GM12878 (cell line): ENCODE measurements at regions not wholly inside any gene's neighbourhood (a gene's known extent, or its start where the extent isn't known, plus 50 kb on each side); places are given as distances from the start of the nearest gene placed in this dataset.
A peak's percentile ranks its signal among the peaks of the same experiment; 100 is the strongest.

ENCODE experiments used
- ATF7 ChIP-seq: fragments of 450-650 bp; IDR thresholded peaks from 2 replicates; pipeline ENCODE4 v1.6.1; 2016; ENCODE audit warnings: low read depth, mild to moderate bottlenecking
- BMI1 ChIP-seq: fragments of 450-650 bp; IDR thresholded peaks from 2 replicates; pipeline ENCODE4 v1.6.1; 2016; ENCODE audit warnings: mild to moderate bottlenecking, moderate library complexity, borderline replicate concordance
- CBX3 ChIP-seq: fragments of 200-600 bp; sonication (generic); IDR thresholded peaks from 2 replicates; pipeline ENCODE4 v1.6.1; 2016; ENCODE audit warnings: low read depth, borderline replicate concordance
- CHD2 ChIP-seq: IDR thresholded peaks from 2 replicates; pipeline ENCODE4 v1.6.1; 2011; ENCODE audit warnings: low read depth, low read length, improper control_type of control experiment, borderline replicate concordance
- E4F1 ChIP-seq: fragments of 450-650 bp; IDR thresholded peaks from 2 replicates; pipeline ENCODE4 v1.6.1; 2018; ENCODE audit warnings: borderline replicate concordance, mild to moderate bottlenecking; ENCODE audit not compliant: partially characterized antibody
- EZH2 ChIP-seq: IDR thresholded peaks from 2 replicates; pipeline ENCODE4 v1.6.1; 2012; ENCODE audit warnings: low read depth, mild to moderate bottlenecking, control low read depth, inconsistent platforms, low read length, borderline replicate concordance; ENCODE audit not compliant: control insufficient read depth
- HCFC1 ChIP-seq: fragments of 150-350 bp; IDR thresholded peaks from 2 replicates; pipeline ENCODE4 v1.6.1; 2014; ENCODE audit warnings: low read length
- IRF4 ChIP-seq: IDR thresholded peaks from 2 replicates; pipeline ENCODE4 v1.6.1; 2011; ENCODE audit warnings: low read depth, low read length
- KAT2A ChIP-seq: conservative IDR thresholded peaks from 2 replicates; pipeline ENCODE4 v1.6.1; 2011; ENCODE audit warnings: low read depth, low read length; ENCODE audit not compliant: control insufficient read depth
- MEF2A ChIP-seq: IDR thresholded peaks from 2 replicates; pipeline ENCODE4 v1.6.1; 2011; ENCODE audit warnings: low read depth, mild to moderate bottlenecking, low read length, moderate library complexity; ENCODE audit not compliant: insufficient read depth
- MTA2 ChIP-seq: fragments of 450-650 bp; IDR thresholded peaks from 2 replicates; pipeline ENCODE4 v1.6.1; 2016; ENCODE audit warnings: low read depth, mild to moderate bottlenecking, moderate library complexity
- NBN ChIP-seq: fragments of 450-650 bp; IDR thresholded peaks from 2 replicates; pipeline ENCODE4 v1.6.1; 2016
- NFXL1 ChIP-seq: fragments of 450-650 bp; IDR thresholded peaks from 2 replicates; pipeline ENCODE4 v1.6.1; 2017; ENCODE audit warnings: antibody characterized with exemption, mild to moderate bottlenecking, borderline replicate concordance
- NR2C1 ChIP-seq: fragments of 450-650 bp; IDR thresholded peaks from 2 replicates; pipeline ENCODE4 v1.6.1; 2017; ENCODE audit warnings: antibody characterized with exemption, mild to moderate bottlenecking, moderate library complexity
- NR2F1 ChIP-seq: fragments of 450-650 bp; conservative IDR thresholded peaks from 2 replicates; pipeline ENCODE4 v1.6.1; 2017; ENCODE audit warnings: mild to moderate bottlenecking
- POLR2AphosphoS2 ChIP-seq: IDR thresholded peaks from 2 replicates; pipeline ENCODE4 v1.6.1; 2011; ENCODE audit warnings: low read depth, mild to moderate bottlenecking, low read length, improper control_type of control experiment, moderate library complexity
- POLR2AphosphoS5 ChIP-seq: IDR thresholded peaks from 2 replicates; pipeline ENCODE4 v1.6.1; 2011; ENCODE audit warnings: mild to moderate bottlenecking, low read length, inconsistent platforms
- SIN3A ChIP-seq: IDR thresholded peaks from 2 replicates; pipeline ENCODE4 v1.6.1; 2012; ENCODE audit warnings: low read depth, low read length, improper control_type of control experiment
- SIX5 ChIP-seq: IDR thresholded peaks from 2 replicates; pipeline ENCODE4 v1.6.1; 2011; ENCODE audit warnings: mild to moderate bottlenecking, low read depth, low read length, moderate library complexity; ENCODE audit not compliant: severe bottlenecking
- SRF ChIP-seq, 2 experiments: IDR thresholded peaks; 2 replicates each; pipeline ENCODE4 v1.6.1; 2011; ENCODE audit warnings: low read depth in 2 of 2, low read length in 2 of 2, mild to moderate bottlenecking in 1 of 2, moderate library complexity in 1 of 2
- TCF12 ChIP-seq: IDR thresholded peaks from 2 replicates; pipeline ENCODE4 v1.6.1; 2011; ENCODE audit warnings: low read depth, mild to moderate bottlenecking, low read length
- ZBTB11 ChIP-seq: fragments of 450-650 bp; formaldehyde crosslinking; IDR thresholded peaks from 2 replicates; pipeline ENCODE4 v1.5.0; 2022; ENCODE audit warnings: mild to moderate bottlenecking, missing genetic modification characterization
- ZBTB4 ChIP-seq: fragments of 450-650 bp; formaldehyde crosslinking; IDR thresholded peaks from 2 replicates; pipeline ENCODE4 v1.4.0; 2022; ENCODE audit warnings: mild to moderate bottlenecking, moderate library complexity
- ZNF217 ChIP-seq: fragments of 450-650 bp; IDR thresholded peaks from 2 replicates; pipeline ENCODE4 v1.6.1; 2017; ENCODE audit warnings: antibody characterized with exemption, mild to moderate bottlenecking

- TF ChIP-seq KAT2A (no peak), ATF7 (peak; percentile 78), NBN (0 out of 2 replicates have a peak, but pooled peaks have one; percentile 34), IRF4 (peak; percentile 46; the same call in 1 of the 2 replicates), EZH2 (no peak), MTA2 (peak; percentile 99), SRF (IDR thresholded peaks at IDR 0.05; ENCODE audit: low read depth in 2 of 2, low read length in 2 of 2) (no peak), NR2F1 (peak; percentile 94), HCFC1 (no peak), NFXL1 (no peak), E4F1 (no peak), TCF12 (no peak), MEF2A (0 out of 2 replicates have a peak, but pooled peaks have one; percentile 54), BMI1 (peak; percentile 83), POLR2AphosphoS2 (no peak), ZNF217 (peak; percentile 76), CBX3 (no peak), NR2C1 (peak; percentile 31; the same call in 1 of the 2 replicates), SIX5 (no peak), ZBTB4 (CRISPR knock-in tag) (no peak), CHD2 (no peak), POLR2AphosphoS5 (no peak), SIN3A (no peak), ZBTB11 (no peak)
Measured at GRCh38 chr4:110296892-110297291, 98.5 kb upstream of the ELOVL6 start (continued).
